Liver (tissue), 7 donors: ENCODE measurements at regions not wholly inside any gene's neighbourhood (a gene's known extent, or its start where the extent isn't known, plus 50 kb on each side); places are given as distances from the start of the nearest gene placed in this dataset.

Experiments used
- DNase-seq: peaks from one replicate; pipeline ENCODE4 v3.0.0-alpha.2; 2017; ENCODE audit warnings: low spot score
- H3K27ac ChIP-seq, 2 donors: one replicate each; pipeline ENCODE4 v1.7.0; 2013; ENCODE audit warnings: inconsistent platforms in 2 of 2, low read length in 2 of 2, control low read depth in 1 of 2, low read depth in 1 of 2, mild to moderate bottlenecking in 1 of 2
- H3K27me3 ChIP-seq, 4 donors: one replicate each; pipeline versions ENCODE4 v1.6.1 to v1.7.0; 2013; ENCODE audit warnings: low read length in 3 of 4, inconsistent platforms in 1 of 4, mild to moderate bottlenecking in 1 of 4, moderate library complexity in 1 of 4; ENCODE audit not compliant: control insufficient read depth in 4 of 4, insufficient read depth in 4 of 4
- H3K36me3 ChIP-seq, 4 donors: one replicate each; pipeline versions ENCODE4 v1.6.1 to v1.7.0; 2013; ENCODE audit warnings: low read length in 3 of 4, mild to moderate bottlenecking in 3 of 4, low read depth in 1 of 4, moderate library complexity in 1 of 4; ENCODE audit not compliant: control insufficient read depth in 4 of 4, insufficient read depth in 3 of 4
- H3K4me1 ChIP-seq, 4 donors: one replicate each; pipeline versions ENCODE4 v1.6.1 to v1.7.0; 2013; ENCODE audit warnings: low read length in 3 of 4, mild to moderate bottlenecking in 3 of 4, moderate library complexity in 1 of 4; ENCODE audit not compliant: control insufficient read depth in 4 of 4, insufficient read depth in 4 of 4
- H3K4me3 ChIP-seq, 3 donors: one replicate each; pipeline versions ENCODE4 v1.6.1 to v1.7.0; 2013; ENCODE audit warnings: low read length in 3 of 3, control low read depth in 1 of 3, low read depth in 1 of 3, mild to moderate bottlenecking in 1 of 3
- H3K9ac ChIP-seq, 2 donors: one replicate each; pipeline ENCODE4 v1.7.0; 2013; ENCODE audit warnings: low read length in 2 of 2, mild to moderate bottlenecking in 2 of 2, moderate library complexity in 2 of 2, control low read depth in 1 of 2, low read depth in 1 of 2
- H3K9me3 ChIP-seq, 4 donors: one replicate each; pipeline versions ENCODE4 v1.6.1 to v1.7.0; 2013; ENCODE audit warnings: low read length in 3 of 4; ENCODE audit not compliant: control insufficient read depth in 4 of 4
- EGR1 ChIP-seq, 2 donors: IDR thresholded peaks; 2 replicates each; pipeline ENCODE4 v1.6.1; 2016 to 2018; ENCODE audit warnings: antibody characterized with exemption in 2 of 2, low read depth in 2 of 2
- GABPA ChIP-seq, 2 donors: IDR thresholded peaks in 1 of 2; conservative IDR thresholded peaks in 1 of 2; 2 replicates each; pipeline ENCODE4 v1.6.1; 2016; ENCODE audit warnings: antibody characterized with exemption in 2 of 2, mild to moderate bottlenecking in 1 of 2, moderate library complexity in 1 of 2
- HNF4A ChIP-seq, 2 donors: conservative IDR thresholded peaks; 2 replicates each; pipeline ENCODE4 v1.6.1; 2016; ENCODE audit warnings: antibody characterized with exemption in 2 of 2, mild to moderate bottlenecking in 2 of 2
- HNF4G ChIP-seq: IDR thresholded peaks from 2 replicates; pipeline ENCODE4 v1.6.1; 2016; ENCODE audit warnings: antibody characterized with exemption
- NR2F2 ChIP-seq: IDR thresholded peaks from 2 replicates; pipeline ENCODE4 v1.6.1; 2016; ENCODE audit warnings: antibody characterized with exemption
- RAD21 ChIP-seq, 2 donors: IDR thresholded peaks; 2 replicates each; pipeline ENCODE4 v1.6.1; 2016; ENCODE audit warnings: antibody characterized with exemption in 2 of 2, mild to moderate bottlenecking in 2 of 2
- RXRA ChIP-seq, 2 donors: IDR thresholded peaks; 2 replicates each; pipeline ENCODE4 v1.6.1; 2017 to 2018; ENCODE audit warnings: antibody characterized with exemption in 2 of 2, mild to moderate bottlenecking in 1 of 2
- SP1 ChIP-seq: IDR thresholded peaks from 2 replicates; pipeline ENCODE4 v1.6.1; 2018; ENCODE audit warnings: antibody characterized with exemption, mild to moderate bottlenecking
- TAF1 ChIP-seq: conservative IDR thresholded peaks from 2 replicates; pipeline ENCODE4 v1.6.1; 2016; ENCODE audit warnings: antibody characterized with exemption, mild to moderate bottlenecking
- YY1 ChIP-seq: IDR thresholded peaks from 2 replicates; pipeline ENCODE4 v1.6.1; 2016; ENCODE audit warnings: antibody characterized with exemption, mild to moderate bottlenecking
- WGBS: extraction: QIAGEN DNeasy Blood & Tissue Kit; methylation state at CpG from one replicate; pipeline ENCODE4 v1.1.7; 2013; 5-methylcytosine and 5-hydroxymethylcytosine counted together
- TF ChIP-seq, protein P1 (sequence below): IDR thresholded peaks from 2 replicates; pipeline ENCODE4 v1.6.1; 2016; ENCODE audit warnings: antibody characterized with exemption
- TF ChIP-seq, protein P2 (sequence below): IDR thresholded peaks from 2 replicates; pipeline ENCODE4 v1.6.1; 2016; ENCODE audit warnings: antibody characterized with exemption, mild to moderate bottlenecking
- TF ChIP-seq, protein P3 (sequence below): IDR thresholded peaks from 2 replicates; pipeline ENCODE4 v1.6.1; 2016; ENCODE audit warnings: antibody characterized with exemption
- TF ChIP-seq, protein P4 (sequence below): IDR thresholded peaks from 2 replicates; pipeline ENCODE4 v1.6.1; 2016; ENCODE audit warnings: antibody characterized with exemption
- donor health status: healthy.
- donor health status: healthy.
- donor health status: healthy.
- donor health status: healthy.

DNA sequence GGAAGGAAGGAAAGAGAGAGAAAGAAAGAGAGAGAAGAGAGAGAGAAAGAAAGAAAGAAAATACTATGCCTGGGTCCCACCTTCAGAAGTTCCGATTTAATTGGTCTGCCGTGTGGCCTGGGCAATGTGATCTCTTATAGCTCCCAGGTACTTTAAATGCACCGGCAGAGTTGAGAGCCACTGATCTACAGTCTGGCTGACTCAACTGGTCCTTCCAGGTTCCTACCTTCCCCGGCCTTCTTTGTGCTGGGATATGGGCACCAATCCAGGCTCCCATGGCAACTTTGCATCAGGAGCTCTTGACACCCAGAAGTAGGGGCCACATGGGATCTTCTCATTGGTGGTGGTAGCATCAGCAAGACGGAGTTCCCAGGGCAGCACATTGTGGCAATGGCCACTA lies 186.5 kb upstream of the ATP6AP2 start:
- Histone ChIP-seq H3K27ac (no peak overlapping the region), H3K36me3 (no peaks in the 10 kb centered on the region), H3K9me3 (peaks cover 0 to 8% (median 4%) of the 10 kb centered on the region in 4 donors), H3K27me3 (no peaks in the 10 kb centered on the region), H3K4me1 (no peaks in the 10 kb centered on the region), H3K4me3 (no peak overlapping the region), H3K9ac (no peak overlapping the region)
- TF ChIP-seq EGR1 (IDR thresholded peaks at IDR 0.05; ENCODE audit: low read depth in 2 of 2): no peak
- DNase-seq: no peak
- 93% methylated on average over 5 of the region's 5 CpGs for WGBS

DNA sequence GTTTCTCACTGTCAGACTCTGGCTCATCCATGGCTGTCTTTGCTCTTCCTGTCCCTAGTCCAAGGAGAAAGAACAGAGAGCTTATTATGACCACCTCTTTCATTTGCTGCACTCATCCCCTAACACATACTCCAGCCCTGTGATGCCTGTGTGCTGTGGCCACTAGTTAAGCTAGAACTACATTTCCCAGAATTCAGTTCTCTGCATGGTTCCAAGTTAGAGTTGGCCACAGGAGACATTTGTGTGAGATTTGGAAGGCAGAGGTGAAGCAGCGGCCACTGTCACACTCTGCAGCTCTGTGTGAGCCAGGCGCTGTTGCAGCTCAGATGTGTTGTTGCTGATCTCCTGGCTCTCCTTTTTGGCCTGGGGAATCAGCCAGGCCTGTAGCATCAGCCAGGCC lies 188.2 kb upstream of the ATP6AP2 start:
- H3K9me3 ChIP-seq: peaks cover 0 to 5% (median under 1%) of the 10 kb centered on the region in 4 donors
- 91% methylated on average over 2 of the region's 2 CpGs for whole genome bisulfite sequencing
- no peak for DNase-seq
- H3K4me1 ChIP-seq: no peaks in the 10 kb centered on the region
- no peak overlapping the region for H3K9ac ChIP-seq
- no peak for TF ChIP-seq SP1
- TF ChIP-seq, protein P1, sequence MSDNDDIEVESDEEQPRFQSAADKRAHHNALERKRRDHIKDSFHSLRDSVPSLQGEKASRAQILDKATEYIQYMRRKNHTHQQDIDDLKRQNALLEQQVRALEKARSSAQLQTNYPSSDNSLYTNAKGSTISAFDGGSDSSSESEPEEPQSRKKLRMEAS: no peak
- no peaks in the 10 kb centered on the region for H3K27me3 ChIP-seq
- no peaks in the 10 kb centered on the region for H3K36me3 ChIP-seq
- no peak overlapping the region for H3K4me3 ChIP-seq
- no peak overlapping the region for H3K27ac ChIP-seq

DNA sequence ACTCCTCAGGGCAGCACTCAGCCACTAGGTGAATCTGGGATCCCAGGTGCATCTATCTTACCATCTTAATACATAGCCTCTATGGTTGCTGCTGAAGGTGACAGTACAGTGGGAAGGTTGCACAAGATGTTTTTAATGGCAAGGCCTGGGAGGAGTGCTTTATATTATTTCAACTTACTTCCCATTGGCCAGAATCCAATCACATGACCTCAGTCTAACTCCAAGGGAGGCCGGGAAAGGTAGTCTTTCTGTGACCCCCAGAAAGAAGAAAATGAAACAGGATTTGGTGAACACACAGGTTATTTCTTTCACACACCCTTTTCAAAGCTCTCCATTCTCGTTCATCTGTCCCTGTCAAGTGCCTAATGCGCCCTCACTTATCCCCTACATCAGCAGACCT lies 189.1 kb upstream of the ATP6AP2 start:
- Histone ChIP-seq H3K27me3 (no peaks in the 10 kb centered on the region), H3K9ac (no peak overlapping the region), H3K36me3 (no peaks in the 10 kb centered on the region), H3K4me1 (no peaks in the 10 kb centered on the region), H3K9me3 (no peaks in the 10 kb centered on the region), H3K27ac (no peak overlapping the region), H3K4me3 (no peak overlapping the region)
- TF ChIP-seq HNF4A (conservative IDR thresholded peaks at IDR 0.05) (no peak), SP1 (no peak), RXRA (IDR thresholded peaks at IDR 0.05) (no peak), NR2F2 (no peak), HNF4G (no peak), RAD21 (IDR thresholded peaks at IDR 0.05) (no peak), YY1 (no peak), GABPA (IDR thresholded peaks at IDR 0.05 in 1 of 2, conservative IDR thresholded peaks at IDR 0.05 in 1 of 2) (no peak), EGR1 (IDR thresholded peaks at IDR 0.05; ENCODE audit: low read depth in 2 of 2) (no peak), TAF1 (no peak)
- TF ChIP-seq, protein P2, sequence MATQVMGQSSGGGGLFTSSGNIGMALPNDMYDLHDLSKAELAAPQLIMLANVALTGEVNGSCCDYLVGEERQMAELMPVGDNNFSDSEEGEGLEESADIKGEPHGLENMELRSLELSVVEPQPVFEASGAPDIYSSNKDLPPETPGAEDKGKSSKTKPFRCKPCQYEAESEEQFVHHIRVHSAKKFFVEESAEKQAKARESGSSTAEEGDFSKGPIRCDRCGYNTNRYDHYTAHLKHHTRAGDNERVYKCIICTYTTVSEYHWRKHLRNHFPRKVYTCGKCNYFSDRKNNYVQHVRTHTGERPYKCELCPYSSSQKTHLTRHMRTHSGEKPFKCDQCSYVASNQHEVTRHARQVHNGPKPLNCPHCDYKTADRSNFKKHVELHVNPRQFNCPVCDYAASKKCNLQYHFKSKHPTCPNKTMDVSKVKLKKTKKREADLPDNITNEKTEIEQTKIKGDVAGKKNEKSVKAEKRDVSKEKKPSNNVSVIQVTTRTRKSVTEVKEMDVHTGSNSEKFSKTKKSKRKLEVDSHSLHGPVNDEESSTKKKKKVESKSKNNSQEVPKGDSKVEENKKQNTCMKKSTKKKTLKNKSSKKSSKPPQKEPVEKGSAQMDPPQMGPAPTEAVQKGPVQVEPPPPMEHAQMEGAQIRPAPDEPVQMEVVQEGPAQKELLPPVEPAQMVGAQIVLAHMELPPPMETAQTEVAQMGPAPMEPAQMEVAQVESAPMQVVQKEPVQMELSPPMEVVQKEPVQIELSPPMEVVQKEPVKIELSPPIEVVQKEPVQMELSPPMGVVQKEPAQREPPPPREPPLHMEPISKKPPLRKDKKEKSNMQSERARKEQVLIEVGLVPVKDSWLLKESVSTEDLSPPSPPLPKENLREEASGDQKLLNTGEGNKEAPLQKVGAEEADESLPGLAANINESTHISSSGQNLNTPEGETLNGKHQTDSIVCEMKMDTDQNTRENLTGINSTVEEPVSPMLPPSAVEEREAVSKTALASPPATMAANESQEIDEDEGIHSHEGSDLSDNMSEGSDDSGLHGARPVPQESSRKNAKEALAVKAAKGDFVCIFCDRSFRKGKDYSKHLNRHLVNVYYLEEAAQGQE: no peak
- TF ChIP-seq, protein P3, sequence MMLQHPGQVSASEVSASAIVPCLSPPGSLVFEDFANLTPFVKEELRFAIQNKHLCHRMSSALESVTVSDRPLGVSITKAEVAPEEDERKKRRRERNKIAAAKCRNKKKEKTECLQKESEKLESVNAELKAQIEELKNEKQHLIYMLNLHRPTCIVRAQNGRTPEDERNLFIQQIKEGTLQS: no peak
- TF ChIP-seq, protein P1: no peak
- TF ChIP-seq, protein P4, sequence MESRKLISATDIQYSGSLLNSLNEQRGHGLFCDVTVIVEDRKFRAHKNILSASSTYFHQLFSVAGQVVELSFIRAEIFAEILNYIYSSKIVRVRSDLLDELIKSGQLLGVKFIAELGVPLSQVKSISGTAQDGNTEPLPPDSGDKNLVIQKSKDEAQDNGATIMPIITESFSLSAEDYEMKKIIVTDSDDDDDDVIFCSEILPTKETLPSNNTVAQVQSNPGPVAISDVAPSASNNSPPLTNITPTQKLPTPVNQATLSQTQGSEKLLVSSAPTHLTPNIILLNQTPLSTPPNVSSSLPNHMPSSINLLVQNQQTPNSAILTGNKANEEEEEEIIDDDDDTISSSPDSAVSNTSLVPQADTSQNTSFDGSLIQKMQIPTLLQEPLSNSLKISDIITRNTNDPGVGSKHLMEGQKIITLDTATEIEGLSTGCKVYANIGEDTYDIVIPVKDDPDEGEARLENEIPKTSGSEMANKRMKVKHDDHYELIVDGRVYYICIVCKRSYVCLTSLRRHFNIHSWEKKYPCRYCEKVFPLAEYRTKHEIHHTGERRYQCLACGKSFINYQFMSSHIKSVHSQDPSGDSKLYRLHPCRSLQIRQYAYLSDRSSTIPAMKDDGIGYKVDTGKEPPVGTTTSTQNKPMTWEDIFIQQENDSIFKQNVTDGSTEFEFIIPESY: no peak
- WGBS: 60% methylated on average over 3 of the region's 3 CpGs
- no peak for DNase-seq
